HCT116 (cell line): ENCODE measurements at regions not wholly inside any gene's neighbourhood (a gene's known extent, or its start where the extent isn't known, plus 50 kb on each side); places are given as distances from the start of the nearest gene placed in this dataset.

ENCODE experiments used
- ATAC-seq: fragments of 200-7000 bp; cut with Tn5 transposase; 2 replicates; pipeline ENCODE4 v1.9.1; 2020; ENCODE audit warnings: mild to moderate bottlenecking, moderate library complexity
- BruUV-seq: library from RNA; stranded (reverse); fragments of 400-500 nt; replicated peaks from 2 replicates; lab custom pipeline; 2021; lab: Mats Ljungman, UMichigan
- CTCF ChIA-PET: fragments of 300-600 bp; sonication (Branson Sonifier 250); formaldehyde crosslinking; loops from one replicate; lab custom pipeline; 2021; ENCODE audit warnings: antibody characterized with exemption; lab: Charles Lee
- POLR2A ChIA-PET: fragments of 300-600, 350-600 bp; sonication (Branson Sonifier 250); formaldehyde crosslinking; loops from one replicate; lab custom pipeline; 2021; ENCODE audit warnings: antibody characterized with exemption; lab: Charles Lee
- RAD21 ChIA-PET, 2 experiments: fragments of 300-600 bp; sonication (Branson Sonifier 250); formaldehyde crosslinking; loops; one replicate each; lab custom pipeline; 2023; ENCODE audit warnings: low total read pairs in 2 of 2; ENCODE audit not compliant: uncharacterized antibody in 2 of 2, unreplicated experiment in 2 of 2, low non-redundant PET in 1 of 2; lab: Charles Lee
- DNase-seq: peaks from one replicate; pipeline ENCODE4 v3.0.0-alpha.2; 2010; ENCODE audit warnings: low read depth, low spot score
- H2AFZ ChIP-seq: fragments of 200-600 bp; shearing (Covaris generic), sonication (generic); 2 replicates; pipeline ENCODE4 v1.6.1; 2017; ENCODE audit warnings: low read depth, mixed run types, mixed read lengths, antibody characterized with exemption, low read length; ENCODE audit not compliant: poor library complexity, severe bottlenecking
- H3K27ac ChIP-seq: 2 replicates; pipeline ENCODE4 v1.5.1; 2012; ENCODE audit warnings: low read depth, low read length
- H3K27me3 ChIP-seq: fragments of 200-600 bp; sonication (generic); 2 replicates; pipeline ENCODE4 v1.6.1; 2016; ENCODE audit warnings: mixed run types, low read length, mixed read lengths; ENCODE audit not compliant: insufficient read depth
- H3K36me3 ChIP-seq, 2 experiments: fragments of 200-500 bp in 1 of 2; fragments of 200-600 bp in 1 of 2; sonication (Bioruptor generic) in 1 of 2; sonication (generic) in 1 of 2; 2 replicates each; pipeline versions ENCODE4 v1.5.1 to v1.6.1; 2014 to 2016; ENCODE audit warnings: low read length in 2 of 2, inconsistent platforms in 1 of 2, mixed read lengths in 1 of 2, mixed run types in 1 of 2; ENCODE audit not compliant: insufficient read depth in 2 of 2, control insufficient read depth in 1 of 2
- H3K4me1 ChIP-seq, 2 experiments: fragments of 200-600 bp in 1 of 2; sonication (generic) in 1 of 2; 2 replicates each; pipeline versions ENCODE4 v1.5.1 to v1.6.1; 2012 to 2017; ENCODE audit warnings: low read length in 2 of 2, inconsistent platforms in 1 of 2, mild to moderate bottlenecking in 1 of 2, mixed read lengths in 1 of 2, mixed run types in 1 of 2, moderate library complexity in 1 of 2; ENCODE audit not compliant: insufficient read depth in 2 of 2, control insufficient read depth in 1 of 2
- H3K4me2 ChIP-seq: fragments of 200-600 bp; sonication (generic); 2 replicates; pipeline ENCODE4 v1.6.1; 2017; ENCODE audit warnings: mixed run types, low read length, mixed read lengths
- H3K4me3 ChIP-seq, 2 experiments: fragments of 200-600 bp in 1 of 2; sonication (generic) in 1 of 2; replicated peaks in 1 of 2; 2 replicates each; pipeline ENCODE4 v1.5.1; 2011 to 2016; ENCODE audit warnings: low read length in 2 of 2, control low read depth in 1 of 2, low read depth in 1 of 2, mild to moderate bottlenecking in 1 of 2, mixed read lengths in 1 of 2, mixed run types in 1 of 2
- H3K79me2 ChIP-seq: fragments of 200-600 bp; sonication (generic); 2 replicates; pipeline ENCODE4 v1.6.1; 2017; ENCODE audit warnings: mild to moderate bottlenecking, mixed run types, low read length, moderate library complexity, mixed read lengths; ENCODE audit not compliant: insufficient read depth
- H3K9ac ChIP-seq: fragments of 200-600 bp; sonication (generic); 2 replicates; pipeline ENCODE4 v1.6.1; 2016; ENCODE audit warnings: low read length, mixed read lengths
- H3K9me2 ChIP-seq: fragments of 200-600 bp; sonication (generic), shearing (Covaris generic); 2 replicates; pipeline ENCODE4 v1.6.1; 2017; ENCODE audit warnings: mixed run types, mild to moderate bottlenecking, moderate library complexity; ENCODE audit not compliant: insufficient read depth
- H3K9me3 ChIP-seq, 2 experiments: fragments of 200-500 bp in 1 of 2; fragments of 200-600 bp in 1 of 2; sonication (Bioruptor generic) in 1 of 2; sonication (generic) in 1 of 2; 2 replicates each; pipeline ENCODE4 v1.6.1; 2014 to 2017; ENCODE audit warnings: low read length in 2 of 2, mixed read lengths in 2 of 2, inconsistent platforms in 1 of 2, low read depth in 1 of 2, mild to moderate bottlenecking in 1 of 2, mixed run types in 1 of 2, moderate library complexity in 1 of 2; ENCODE audit not compliant: control insufficient read depth in 1 of 2, insufficient read depth in 1 of 2
- H4K20me1 ChIP-seq: fragments of 200-600 bp; sonication (generic), shearing (Covaris generic); 2 replicates; pipeline ENCODE4 v1.6.1; 2017; ENCODE audit warnings: mixed run types, mild to moderate bottlenecking, moderate library complexity; ENCODE audit not compliant: insufficient read depth
- CEBPB ChIP-seq: IDR thresholded peaks from 2 replicates; pipeline ENCODE4 v1.6.1; 2012; ENCODE audit warnings: low read depth
- CTCF ChIP-seq, 3 experiments: fragments of 200-600 bp in 1 of 3; sonication (generic) in 1 of 3; IDR thresholded peaks in 2 of 3; conservative IDR thresholded peaks in 1 of 3; 2 replicates each; pipeline ENCODE4 v1.5.1; 2012 to 2017; ENCODE audit warnings: low read depth in 2 of 3, low read length in 2 of 3, antibody characterized with exemption in 1 of 3, borderline replicate concordance in 1 of 3, control low read depth in 1 of 3, mild to moderate bottlenecking in 1 of 3, mixed read lengths in 1 of 3, mixed run types in 1 of 3, moderate library complexity in 1 of 3; ENCODE audit not compliant: insufficient read depth in 1 of 3
- ELF1 ChIP-seq: IDR thresholded peaks from 2 replicates; pipeline ENCODE4 v1.6.1; 2012; ENCODE audit warnings: low read depth, borderline replicate concordance
- POLR2A ChIP-seq: IDR thresholded peaks from 2 replicates; pipeline ENCODE4 v1.7.0; 2011; ENCODE audit warnings: borderline replicate concordance; ENCODE audit not compliant: insufficient read depth, insufficient read length; ENCODE audit errors: extremely low read depth
- POLR2AphosphoS5 ChIP-seq: IDR thresholded peaks from 2 replicates; pipeline ENCODE4 v1.6.1; 2011; ENCODE audit warnings: mild to moderate bottlenecking, low read depth, low read length, moderate library complexity
- REST ChIP-seq: IDR thresholded peaks from 2 replicates; pipeline ENCODE4 v1.6.1; 2012; ENCODE audit warnings: low read depth
- SIN3A ChIP-seq: IDR thresholded peaks from 2 replicates; pipeline ENCODE4 v1.6.1; 2012; ENCODE audit warnings: low read depth
- SRF ChIP-seq: IDR thresholded peaks from 2 replicates; pipeline ENCODE4 v1.6.1; 2012; ENCODE audit warnings: low read depth
- YY1 ChIP-seq: IDR thresholded peaks from 2 replicates; pipeline ENCODE4 v1.6.1; 2011; ENCODE audit warnings: low read length, low read depth, moderate library complexity, mild to moderate bottlenecking; ENCODE audit not compliant: insufficient replicate concordance; ENCODE audit errors: extremely low read depth
- ZBTB33 ChIP-seq: IDR thresholded peaks from 2 replicates; pipeline ENCODE4 v1.6.1; 2011; ENCODE audit warnings: mild to moderate bottlenecking, low read length, moderate library complexity; ENCODE audit not compliant: insufficient replicate concordance; ENCODE audit errors: extremely low read depth
- ZFX ChIP-seq: fragments of 450-650 bp; IDR thresholded peaks from 2 replicates; pipeline ENCODE4 v1.6.1; 2017
- intact Hi-C: fragments of 100-400 bp; cut with micrococcal nuclease; formaldehyde crosslinking; loops from 2 replicates; pipeline ENCODE4 v1.10.0; 2022

- no peak for TF ChIP-seq CEBPB
- no peak for TF ChIP-seq POLR2A
- no peak for TF ChIP-seq ZBTB33
- TF ChIP-seq ELF1: no peak
- ChIA-PET RAD21 (interaction anchor here (1.2 to 2.3 kb wide), 2 partner anchors 98 kb away, joined by 4 to 12 read pairs; partner anchors contain the start of gene COL1A2 (in 2 of the 2)), POLR2A (no interaction called here), CTCF (interaction anchor here (2.4 to 4.4 kb wide), 3 partner anchors 98 to 1394 kb away, joined by 11 to 47 read pairs (median 14); partner anchors contain the start of gene COL1A2)
- no peak for ATAC-seq
- no peaks in the 10 kb centered on the region for H3K79me2 ChIP-seq
- H2AFZ ChIP-seq: no peak overlapping the region
- no peak overlapping the region for H3K27ac ChIP-seq
- no peaks in the 10 kb centered on the region for H3K9me2 ChIP-seq
- H3K4me1 ChIP-seq: peaks cover 24 to 29% of the 10 kb centered on the region in 2 experiments
- no peak overlapping the region for H3K4me3 ChIP-seq
- no peaks in the 10 kb centered on the region for H3K27me3 ChIP-seq
- intact Hi-C loops: loop anchor here (10.0 kb wide), 1 partner anchor 357 kb away; the partner anchor contains the start of gene SGCE
- no TSS peak for BruUV-seq
- H3K4me2 ChIP-seq: no peak overlapping the region
- no peak overlapping the region for H3K9ac ChIP-seq
- no peak for DNase-seq
- no peaks in the 10 kb centered on the region for H3K9me3 ChIP-seq
- no peaks in the 10 kb centered on the region for H4K20me1 ChIP-seq
- H3K36me3 ChIP-seq: no peaks in the 10 kb centered on the region
These were observed 97.3 kb upstream of the COL1A2 start for GRCh38 chr7:94297397-94297838.

GRCh38 chr7:94298943-94299342, 95.8 kb upstream of the COL1A2 start:
- no peaks in the 10 kb centered on the region for H4K20me1 ChIP-seq
- H3K4me1 ChIP-seq: peaks cover 30 to 44% of the 10 kb centered on the region in 2 experiments
- ATAC-seq (no peak), DNase-seq (no peak)
- no peaks in the 10 kb centered on the region for H3K9me3 ChIP-seq
- RAD21 ChIA-PET: interaction anchor here (1.1 to 1.2 kb wide), 2 partner anchors 96 to 97 kb away, joined by 3 to 4 read pairs; partner anchors contain the start of gene COL1A2 (in 1 of the 2)
- intact Hi-C loops: loop anchor here (10.0 kb wide), 1 partner anchor 356 kb away; the partner anchor contains the start of gene SGCE
- peak overlapping the region; percentile 94 for H2AFZ ChIP-seq
- no peaks in the 10 kb centered on the region for H3K79me2 ChIP-seq
- CTCF ChIA-PET: interaction anchor here (1.1 to 3.0 kb wide), 4 partner anchors 96 to 1392 kb away, joined by 3 to 11 read pairs (median 4); no protein-coding TSS in a partner anchor
- no peaks in the 10 kb centered on the region for H3K27me3 ChIP-seq
- no peak overlapping the region for H3K4me2 ChIP-seq
- BruUV-seq: no TSS peak
- H3K4me3 ChIP-seq: no peak overlapping the region
- no peaks in the 10 kb centered on the region for H3K36me3 ChIP-seq
- POLR2A ChIA-PET: no interaction called here
- H3K9me2 ChIP-seq: no peaks in the 10 kb centered on the region
- no peak overlapping the region for H3K27ac ChIP-seq
- H3K9ac ChIP-seq: no peak overlapping the region
- TF ChIP-seq SRF (no peak), CEBPB (no peak), REST (no peak), CTCF (IDR thresholded peaks at IDR 0.05 in 2 of 3, conservative IDR thresholded peaks at IDR 0.05 in 1 of 3; ENCODE audit: borderline replicate concordance in 1 of 3, insufficient read depth in 1 of 3, low read depth in 2 of 3, low read length in 2 of 3) (no peak), POLR2AphosphoS5 (no peak), POLR2A (no peak), YY1 (no peak), SIN3A (no peak), ZFX (no peak)
